GM23338 (cell line): ENCODE measurements at regions not wholly inside any gene's neighbourhood (a gene's known extent, or its start where the extent isn't known, plus 50 kb on each side); places are given as distances from the start of the nearest gene placed in this dataset.

Experiments used
- CTCF ChIP-seq, 2 experiments: fragments of 200-600 bp in 1 of 2; sonication (generic) in 1 of 2; conservative IDR thresholded peaks; 2 replicates each; pipeline versions ENCODE4 v1.5.1 to v1.6.1; 2016 to 2017; ENCODE audit warnings: antibody characterized with exemption in 2 of 2, low read depth in 2 of 2, mild to moderate bottlenecking in 2 of 2, moderate library complexity in 1 of 2
- POLR2AphosphoS5 ChIP-seq: IDR thresholded peaks from 2 replicates; pipeline ENCODE4 v1.6.1; 2016; ENCODE audit warnings: antibody characterized with exemption, low read depth
- REST ChIP-seq: IDR thresholded peaks from one replicate; pipeline ENCODE4 v1.6.1; 2018; ENCODE audit warnings: antibody characterized with exemption; ENCODE audit not compliant: unreplicated experiment

- no peak for TF ChIP-seq CTCF (conservative IDR thresholded peaks at IDR 0.05; ENCODE audit: low read depth in 2 of 2)
- TF ChIP-seq POLR2AphosphoS5: peak; percentile 88
- no peak for TF ChIP-seq REST
These were observed 282.5 kb upstream of the MYT1L start for GRCh38 chr2:2613279-2614199.
